ENCODE measurements at regions not wholly inside any gene's neighbourhood (a gene's known extent, or its start where the extent isn't known, plus 50 kb on each side); places are given as distances from the start of the nearest gene placed in this dataset.

- no peak for TF ChIP-seq CTCF (conservative IDR thresholded peaks at IDR 0.05; ENCODE audit: low read depth in 2 of 2)
- TF ChIP-seq EZH2 (IDR thresholded peaks at IDR 0.05; ENCODE audit: low read depth, unreplicated experiment), result no peak
- no peak for TF ChIP-seq REST (IDR thresholded peaks at IDR 0.05; ENCODE audit: unreplicated experiment)
- no peak for TF ChIP-seq CREB1 (CRISPR knock-in tag; IDR thresholded peaks at IDR 0.05; ENCODE audit: low read depth)
- TF ChIP-seq POLR2AphosphoS5 (IDR thresholded peaks at IDR 0.05; ENCODE audit: low read depth), result no peak
- no peak for TF ChIP-seq EZH2phosphoT487 (IDR thresholded peaks at IDR 0.05; ENCODE audit: unreplicated experiment)
- no peak for TF ChIP-seq JUNB (IDR thresholded peaks at IDR 0.05; ENCODE audit: unreplicated experiment)
- TF ChIP-seq STAT1 (IDR thresholded peaks at IDR 0.05; ENCODE audit: unreplicated experiment), result no peak
- no peak for TF ChIP-seq NANOG (IDR thresholded peaks at IDR 0.05; ENCODE audit: borderline replicate concordance)
- TF ChIP-seq ZNF331 (CRISPR knock-in tag; IDR thresholded peaks at IDR 0.05; ENCODE audit: low read depth), result no peak
- TF ChIP-seq ZNF114 (CRISPR knock-in tag; IDR thresholded peaks at IDR 0.05), result no peak
- TF ChIP-seq, protein P1, sequence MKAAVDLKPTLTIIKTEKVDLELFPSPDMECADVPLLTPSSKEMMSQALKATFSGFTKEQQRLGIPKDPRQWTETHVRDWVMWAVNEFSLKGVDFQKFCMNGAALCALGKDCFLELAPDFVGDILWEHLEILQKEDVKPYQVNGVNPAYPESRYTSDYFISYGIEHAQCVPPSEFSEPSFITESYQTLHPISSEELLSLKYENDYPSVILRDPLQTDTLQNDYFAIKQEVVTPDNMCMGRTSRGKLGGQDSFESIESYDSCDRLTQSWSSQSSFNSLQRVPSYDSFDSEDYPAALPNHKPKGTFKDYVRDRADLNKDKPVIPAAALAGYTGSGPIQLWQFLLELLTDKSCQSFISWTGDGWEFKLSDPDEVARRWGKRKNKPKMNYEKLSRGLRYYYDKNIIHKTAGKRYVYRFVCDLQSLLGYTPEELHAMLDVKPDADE (IDR thresholded peaks at IDR 0.05), result no peak
These were observed 314.3 kb upstream of the COL3A1 start for GRCh38 chr2:188659656-188660406.
